Duodenal mucosa (tissue), 2 donors: ENCODE measurements at regions not wholly inside any gene's neighbourhood (a gene's known extent, or its start where the extent isn't known, plus 50 kb on each side); places are given as distances from the start of the nearest gene placed in this dataset.

Experiments
- H3K27ac ChIP-seq: one replicate; pipeline ENCODE4 v1.7.0; 2013; ENCODE audit warnings: low read depth, low read length
- H3K27me3 ChIP-seq, 2 donors: one replicate each; pipeline ENCODE4 v1.7.0; 2013; ENCODE audit warnings: low read length in 2 of 2, control low read depth in 1 of 2; ENCODE audit not compliant: insufficient read depth in 2 of 2, control insufficient read depth in 1 of 2
- H3K36me3 ChIP-seq, 2 donors: one replicate each; pipeline ENCODE4 v1.7.0; 2013; ENCODE audit warnings: low read length in 2 of 2, control low read depth in 1 of 2; ENCODE audit not compliant: insufficient read depth in 2 of 2, control insufficient read depth in 1 of 2
- H3K4me1 ChIP-seq, 2 donors: one replicate each; pipeline ENCODE4 v1.7.0; 2013; ENCODE audit warnings: low read length in 2 of 2, control low read depth in 1 of 2; ENCODE audit not compliant: insufficient read depth in 2 of 2, control insufficient read depth in 1 of 2
- H3K4me3 ChIP-seq, 2 donors: one replicate each; pipeline ENCODE4 v1.7.0; 2013; ENCODE audit warnings: low read length in 2 of 2, low read depth in 1 of 2
- H3K9ac ChIP-seq, 2 donors: one replicate each; pipeline ENCODE4 v1.7.0; 2013; ENCODE audit warnings: low read length in 2 of 2, low read depth in 1 of 2
- H3K9me3 ChIP-seq, 2 donors: one replicate each; pipeline ENCODE4 v1.7.0; 2013; ENCODE audit warnings: low read length in 2 of 2, control low read depth in 1 of 2; ENCODE audit not compliant: control insufficient read depth in 1 of 2

DNA sequence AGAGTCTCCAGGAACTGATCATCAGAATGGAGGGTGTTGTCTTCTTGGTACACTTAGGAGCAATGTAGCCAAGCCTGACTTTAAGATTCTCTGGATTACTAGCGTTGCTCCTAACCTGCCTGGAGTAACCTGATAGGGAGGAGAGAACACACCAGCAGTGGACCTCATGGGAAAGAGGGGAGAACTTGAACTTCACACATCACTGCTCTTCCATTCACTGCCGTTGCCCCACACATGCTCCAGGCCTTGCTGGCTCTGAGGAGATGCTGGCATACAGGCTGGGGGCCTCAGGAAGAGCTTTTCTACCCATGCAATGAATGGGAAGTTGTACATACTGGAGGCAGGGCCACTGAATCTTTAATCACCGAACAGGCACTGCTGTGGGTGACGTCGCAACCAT is 60.3 kb upstream of the ADAMTS16 start:
- Histone ChIP-seq H3K4me1 (no peaks in the 10 kb centered on the region), H3K27ac (no peak overlapping the region), H3K36me3 (no peaks in the 10 kb centered on the region), H3K9ac (no peak overlapping the region), H3K4me3 (no peak overlapping the region), H3K9me3 (no peaks in the 10 kb centered on the region), H3K27me3 (no peaks in the 10 kb centered on the region)

- H3K4me3 ChIP-seq: no peak overlapping the region
- H3K9me3 ChIP-seq: no peaks in the 10 kb centered on the region
- no peak overlapping the region for H3K27ac ChIP-seq
- H3K27me3 ChIP-seq: no peaks in the 10 kb centered on the region
- no peaks in the 10 kb centered on the region for H3K4me1 ChIP-seq
- H3K36me3 ChIP-seq: no peaks in the 10 kb centered on the region
- no peak overlapping the region for H3K9ac ChIP-seq
Observed at GRCh38 chr5:5080790-5081189, 59.3 kb upstream of the ADAMTS16 start.

DNA sequence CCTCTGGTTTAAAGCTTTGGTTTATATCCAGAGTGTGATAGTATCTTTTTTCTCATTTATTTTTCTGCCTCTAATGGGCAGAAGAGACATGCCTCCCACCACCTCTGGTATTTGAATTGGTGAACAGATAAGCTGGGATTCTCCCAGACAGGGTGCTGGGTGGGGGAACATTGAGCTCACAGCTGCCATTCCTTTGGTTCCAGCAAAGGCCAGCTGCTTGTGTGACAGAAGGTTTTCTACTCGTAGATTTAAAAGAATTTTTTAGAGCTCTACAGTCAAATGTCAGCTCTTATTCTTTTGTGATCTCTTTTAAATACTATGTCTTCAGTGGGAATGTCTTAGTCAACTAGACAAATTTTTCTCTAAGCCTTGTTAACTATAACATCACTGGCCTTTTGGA is 54.7 kb upstream of the ADAMTS16 start:
- H3K36me3 ChIP-seq: no peaks in the 10 kb centered on the region
- H3K9ac ChIP-seq: no peak overlapping the region
- H3K4me1 ChIP-seq: no peaks in the 10 kb centered on the region
- no peak overlapping the region for H3K4me3 ChIP-seq
- no peaks in the 10 kb centered on the region for H3K27me3 ChIP-seq
- no peak overlapping the region for H3K27ac ChIP-seq
- no peaks in the 10 kb centered on the region for H3K9me3 ChIP-seq

GRCh38 chr5:5089895-5090649 is 50.1 kb upstream of the ADAMTS16 start:
- Histone ChIP-seq H3K36me3 (no peaks in the 10 kb centered on the region), H3K27ac (no peak overlapping the region), H3K27me3 (no peaks in the 10 kb centered on the region), H3K9ac (no peak overlapping the region), H3K4me3 (no peak overlapping the region), H3K4me1 (no peaks in the 10 kb centered on the region), H3K9me3 (no peaks in the 10 kb centered on the region)
